H1 (cell line): ENCODE measurements at regions not wholly inside any gene's neighbourhood (a gene's known extent, or its start where the extent isn't known, plus 50 kb on each side); places are given as distances from the start of the nearest gene placed in this dataset.

ENCODE experiments used
- CTCF ChIA-PET: fragments of 300-600 bp; sonication (Branson Sonifier 250); formaldehyde crosslinking; loops from one replicate; lab custom pipeline; 2021; ENCODE audit not compliant: partially characterized antibody; lab: Charles Lee
- POLR2A ChIA-PET: fragments of 300-600 bp; sonication (Branson Sonifier 250); formaldehyde crosslinking; loops from one replicate; lab custom pipeline; 2021; ENCODE audit warnings: inconsistent platforms; ENCODE audit not compliant: partially characterized antibody; lab: Charles Lee
- DNase-seq, 2 experiments: peaks; one replicate each; pipeline versions ENCODE4 v3.0.0 to v3.0.0-alpha.2; 2010 to 2022; ENCODE audit warnings: low spot score in 2 of 2, low read depth in 1 of 2, mixed read lengths in 1 of 2
- FAIRE-seq: peaks from 2 replicates; lab custom pipeline; 2011; peaks lifted over from hg19 to GRCh38; lab: Jason Lieb, UNC
- H2AFZ ChIP-seq: 2 replicates; pipeline ENCODE4 v1.8.1; 2012; ENCODE audit warnings: low read length, inconsistent platforms
- H2AK5ac ChIP-seq: 2 replicates; pipeline ENCODE4 v1.6.1; 2013; ENCODE audit warnings: low read depth, low read length
- H2BK120ac ChIP-seq: replicated peaks from 2 replicates; pipeline ENCODE3; 2013; ENCODE audit warnings: low read depth, low read length, inconsistent platforms
- H2BK12ac ChIP-seq: 2 replicates; pipeline ENCODE4 v1.6.1; 2013; ENCODE audit warnings: low read depth, low read length
- H2BK15ac ChIP-seq: 2 replicates; pipeline ENCODE4 v1.6.1; 2013; ENCODE audit warnings: low read length
- H2BK20ac ChIP-seq: 2 replicates; pipeline ENCODE4 v1.6.1; 2013; ENCODE audit warnings: low read length
- H2BK5ac ChIP-seq: 2 replicates; pipeline ENCODE4 v1.6.1; 2013; ENCODE audit warnings: low read depth, low read length
- H3K14ac ChIP-seq: 2 replicates; pipeline ENCODE4 v1.6.1; 2013; ENCODE audit warnings: inconsistent platforms; ENCODE audit not compliant: insufficient read length
- H3K18ac ChIP-seq: 2 replicates; pipeline ENCODE4 v1.6.1; 2013; ENCODE audit warnings: low read length; ENCODE audit errors: extremely low read depth
- H3K23ac ChIP-seq: 2 replicates; pipeline ENCODE4 v1.6.1; 2013; ENCODE audit warnings: inconsistent platforms; ENCODE audit not compliant: insufficient read length
- H3K23me2 ChIP-seq: 2 replicates; pipeline ENCODE4 v1.6.1; 2013; ENCODE audit warnings: low read depth, low read length
- H3K27ac ChIP-seq: 2 replicates; pipeline ENCODE4 v1.6.1; 2011; ENCODE audit warnings: low read depth, low read length, inconsistent platforms
- H3K27me3 ChIP-seq, 4 experiments: replicated peaks in 1 of 4; 1 replicate in 1 of 4; 2 replicates in 3 of 4; pipeline versions ENCODE4 v1.6.1 to v1.8.1; 2011 to 2013; ENCODE audit warnings: low read length in 3 of 4, mild to moderate bottlenecking in 3 of 4, inconsistent platforms in 2 of 4, mixed read lengths in 2 of 4, moderate library complexity in 1 of 4; ENCODE audit not compliant: control insufficient read depth in 3 of 4, insufficient read depth in 3 of 4; ENCODE audit errors: extremely low read depth in 1 of 4
- H3K36me3 ChIP-seq, 4 experiments: 2 replicates each; pipeline versions ENCODE4 v1.6.1 to v1.8.1; 2011 to 2013; ENCODE audit warnings: mild to moderate bottlenecking in 4 of 4, low read length in 3 of 4, moderate library complexity in 2 of 4, control low read depth in 1 of 4, inconsistent platforms in 1 of 4; ENCODE audit not compliant: insufficient read depth in 4 of 4, control insufficient read depth in 2 of 4
- H3K4ac ChIP-seq: replicated peaks from 2 replicates; pipeline ENCODE3; 2013; ENCODE audit warnings: low read length, low read depth, mixed read lengths, inconsistent platforms; ENCODE audit not compliant: insufficient read length
- H3K4me1 ChIP-seq, 4 experiments: replicated peaks in 1 of 4; 1 replicate in 1 of 4; 2 replicates in 3 of 4; pipeline versions ENCODE4 v1.6.1 to v1.8.1; 2011 to 2013; ENCODE audit warnings: low read length in 3 of 4, inconsistent platforms in 2 of 4, mixed read lengths in 1 of 4; ENCODE audit not compliant: insufficient read depth in 4 of 4, control insufficient read depth in 3 of 4
- H3K4me2 ChIP-seq, 2 experiments: 2 replicates each; pipeline versions ENCODE4 v1.6.1 to v1.8.1; 2011 to 2013; ENCODE audit warnings: low read depth in 2 of 2, low read length in 2 of 2, control low read depth in 1 of 2, inconsistent platforms in 1 of 2, mild to moderate bottlenecking in 1 of 2; ENCODE audit not compliant: insufficient read depth in 1 of 2
- H3K4me3 ChIP-seq, 4 experiments: fragments of 200-600, 300-600 bp in 1 of 4; sonication (generic), shearing (Covaris generic), sonication (Bioruptor Twin) in 1 of 4; 2 replicates each; pipeline versions ENCODE4 v1.5.1 to v1.8.1; 2011 to 2016; ENCODE audit warnings: low read length in 4 of 4, low read depth in 3 of 4, control low read depth in 2 of 4, inconsistent platforms in 2 of 4, mild to moderate bottlenecking in 2 of 4, mixed read lengths in 1 of 4, moderate library complexity in 1 of 4; ENCODE audit not compliant: insufficient read depth in 2 of 4; ENCODE audit errors: extremely low read depth in 1 of 4
- H3K56ac ChIP-seq: replicated peaks from 2 replicates; pipeline ENCODE3; 2013; ENCODE audit warnings: low read depth, mild to moderate bottlenecking, mixed read lengths, low read length, inconsistent platforms; ENCODE audit not compliant: insufficient read length
- H3K79me1 ChIP-seq: 2 replicates; pipeline ENCODE4 v1.6.1; 2013; ENCODE audit warnings: low read depth, low read length, control low read depth
- H3K79me2 ChIP-seq, 2 experiments: 2 replicates each; pipeline versions ENCODE4 v1.6.1 to v1.8.1; 2012 to 2013; ENCODE audit warnings: low read length in 2 of 2, mild to moderate bottlenecking in 2 of 2, inconsistent platforms in 1 of 2; ENCODE audit not compliant: insufficient read depth in 2 of 2, control insufficient read depth in 1 of 2
- H3K9ac ChIP-seq, 4 experiments: replicated peaks in 1 of 4; 1 replicate in 1 of 4; 2 replicates in 3 of 4; pipeline versions ENCODE4 v1.6.1 to v1.8.1; 2011 to 2013; ENCODE audit warnings: low read depth in 3 of 4, low read length in 3 of 4, control low read depth in 2 of 4, mild to moderate bottlenecking in 2 of 4, moderate library complexity in 2 of 4, inconsistent platforms in 1 of 4; ENCODE audit errors: extremely low read depth in 1 of 4
- H3K9me3 ChIP-seq, 2 experiments: 2 replicates each; pipeline versions ENCODE4 v1.6.1 to v1.8.1; 2012 to 2013; ENCODE audit warnings: mild to moderate bottlenecking in 2 of 2, moderate library complexity in 2 of 2, control low read depth in 1 of 2, inconsistent platforms in 1 of 2, low read depth in 1 of 2, low read length in 1 of 2, mixed read lengths in 1 of 2; ENCODE audit not compliant: insufficient read depth in 2 of 2
- H4K20me1 ChIP-seq, 2 experiments: replicated peaks in 1 of 2; 2 replicates each; pipeline versions ENCODE3 to v1.8.1; 2011 to 2013; ENCODE audit warnings: inconsistent platforms in 2 of 2, low read length in 2 of 2, mild to moderate bottlenecking in 1 of 2; ENCODE audit not compliant: insufficient read depth in 2 of 2, control insufficient read depth in 1 of 2
- H4K5ac ChIP-seq: 2 replicates; pipeline ENCODE4 v1.6.1; 2013; ENCODE audit warnings: low read length, low read depth, mixed read lengths, inconsistent platforms; ENCODE audit not compliant: insufficient read length
- H4K8ac ChIP-seq: 2 replicates; pipeline ENCODE4 v1.8.0; 2013; ENCODE audit warnings: mild to moderate bottlenecking, moderate library complexity, low read length, inconsistent platforms; ENCODE audit not compliant: insufficient read depth; ENCODE audit errors: extremely low read depth
- H4K91ac ChIP-seq: replicated peaks from 2 replicates; pipeline ENCODE3; 2013; ENCODE audit warnings: low read length, mixed read lengths, inconsistent platforms; ENCODE audit not compliant: insufficient read length
- CHD1 ChIP-seq: IDR thresholded peaks from 2 replicates; pipeline ENCODE4 v1.6.1; 2012; ENCODE audit warnings: low read depth, low read length, improper control_type of control experiment
- FOSL1 ChIP-seq: IDR thresholded peaks from 2 replicates; pipeline ENCODE4 v1.6.1; 2011; ENCODE audit warnings: mild to moderate bottlenecking, low read depth, low read length, moderate library complexity; ENCODE audit not compliant: insufficient read depth
- GABPA ChIP-seq: IDR thresholded peaks from 2 replicates; pipeline ENCODE4 v1.6.1; 2011; ENCODE audit warnings: mild to moderate bottlenecking, low read length, moderate library complexity, borderline replicate concordance; ENCODE audit not compliant: insufficient read depth
- NANOG ChIP-seq: IDR thresholded peaks from 2 replicates; pipeline ENCODE4 v1.6.1; 2011; ENCODE audit warnings: low read length, low read depth, mild to moderate bottlenecking, inconsistent platforms; ENCODE audit not compliant: insufficient read depth, poor library complexity, severe bottlenecking
- NRF1 ChIP-seq: IDR thresholded peaks from 2 replicates; pipeline ENCODE4 v1.6.1; 2011; ENCODE audit warnings: mild to moderate bottlenecking, low read depth, low read length, improper control_type of control experiment
- RNF2 ChIP-seq: fragments of 200-900, 300-1000 bp; sonication (generic); IDR thresholded peaks from 2 replicates; pipeline ENCODE4 v1.7.1; 2016; ENCODE audit warnings: borderline replicate concordance, low read depth, mild to moderate bottlenecking, antibody characterized with exemption, low read length; ENCODE audit not compliant: poor library complexity, severe bottlenecking; ENCODE audit errors: missing control alignments
- SAP30 ChIP-seq: fragments of 300-600 bp; sonication (generic); IDR thresholded peaks from 2 replicates; pipeline ENCODE4 v1.7.1; 2012; ENCODE audit warnings: low read length, moderate library complexity, mild to moderate bottlenecking, inconsistent platforms; ENCODE audit not compliant: insufficient read depth, insufficient replicate concordance
- SIX5 ChIP-seq: IDR thresholded peaks from 2 replicates; pipeline ENCODE4 v1.6.1; 2011; ENCODE audit warnings: mild to moderate bottlenecking, low read depth, low read length
- SRF ChIP-seq: IDR thresholded peaks from 2 replicates; pipeline ENCODE4 v1.6.1; 2011; ENCODE audit warnings: mild to moderate bottlenecking, low read depth, low read length, moderate library complexity
- TEAD4 ChIP-seq: IDR thresholded peaks from 2 replicates; pipeline ENCODE4 v1.6.1; 2012; ENCODE audit warnings: low read depth, low read length, inconsistent platforms, mixed read lengths
- WGBS, 2 experiments: shearing (Covaris generic) in 1 of 2; methylation state at CpG; one replicate each; pipeline versions ENCODE4 v1.1.6 to v1.1.7; 2013 to 2015; ENCODE audit warnings: low lambda C conversion rate in 2 of 2, mixed read lengths in 2 of 2, inconsistent platforms in 1 of 2, low coverage in 1 of 2, missing lambda C conversion rate in 1 of 2; ENCODE audit not compliant: insufficient replicate concordance in 2 of 2, insufficient coverage in 1 of 2, insufficient read length in 1 of 2; ENCODE audit errors: extremely low coverage in 1 of 2, missing lambda C conversion rate in 1 of 2; 5-methylcytosine and 5-hydroxymethylcytosine counted together
- TF ChIP-seq, protein P1 (sequence below): IDR thresholded peaks from 2 replicates; pipeline ENCODE4 v1.6.1; 2011; ENCODE audit warnings: low read depth, mild to moderate bottlenecking, low read length; ENCODE audit not compliant: insufficient read depth

- no peaks in the 10 kb centered on the region for H4K20me1 ChIP-seq
- peaks cover 0 to 2% (median 0%) of the 10 kb centered on the region in 4 experiments; a peak in 1 of 7 replicates for H3K27me3 ChIP-seq
- H2BK120ac ChIP-seq = no peak overlapping the region
- H3K27ac ChIP-seq = no peak overlapping the region
- H3K79me1 ChIP-seq = no peaks in the 10 kb centered on the region
- no peaks in the 10 kb centered on the region for H3K36me3 ChIP-seq
- ChIA-PET CTCF (no interaction called here), POLR2A (no interaction called here)
- H4K8ac ChIP-seq = no peak overlapping the region
- H2AFZ ChIP-seq = no peak overlapping the region
- H2BK12ac ChIP-seq = no peak overlapping the region
- H2AK5ac ChIP-seq = no peak overlapping the region
- no peak overlapping the region for H4K91ac ChIP-seq
- WGBS, 2 experiments = 92% methylated on average over 3 of the region's 3 CpGs; no CpG with 5 or more reads in 1 of the 2 experiments
- no peaks in the 10 kb centered on the region for H3K23me2 ChIP-seq
- no peak overlapping the region for H3K23ac ChIP-seq
- no peak overlapping the region for H3K56ac ChIP-seq
- H3K4me2 ChIP-seq = no peak overlapping the region
- FAIRE-seq (no peak), DNase-seq (no peak)
- no peak overlapping the region for H3K9ac ChIP-seq
- no peak overlapping the region for H3K14ac ChIP-seq
- no peak overlapping the region for H4K5ac ChIP-seq
- no peak overlapping the region for H3K4ac ChIP-seq
- H3K79me2 ChIP-seq = no peaks in the 10 kb centered on the region
- no peaks in the 10 kb centered on the region for H3K9me3 ChIP-seq
- no peak overlapping the region for H2BK5ac ChIP-seq
- H2BK15ac ChIP-seq = no peak overlapping the region
- H3K4me1 ChIP-seq = no peaks in the 10 kb centered on the region
- no peak overlapping the region for H3K4me3 ChIP-seq
- no peak overlapping the region for H3K18ac ChIP-seq
- no peak overlapping the region for H2BK20ac ChIP-seq
- TF ChIP-seq NRF1 (no peak), TEAD4 (no peak), SAP30 (no peak), RNF2 (no peak), SIX5 (no peak), CHD1 (no peak), NANOG (no peak), SRF (no peak), GABPA (no peak), FOSL1 (no peak)
- TF ChIP-seq, protein P1, sequence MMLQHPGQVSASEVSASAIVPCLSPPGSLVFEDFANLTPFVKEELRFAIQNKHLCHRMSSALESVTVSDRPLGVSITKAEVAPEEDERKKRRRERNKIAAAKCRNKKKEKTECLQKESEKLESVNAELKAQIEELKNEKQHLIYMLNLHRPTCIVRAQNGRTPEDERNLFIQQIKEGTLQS = no peak
Observed at GRCh38 chr10:31121757-31122577, 90.3 kb upstream of the ZNF438 start.
